Heart left ventricle (tissue), 16 donors: ENCODE measurements at regions not wholly inside any gene's neighbourhood (a gene's known extent, or its start where the extent isn't known, plus 50 kb on each side); places are given as distances from the start of the nearest gene placed in this dataset.

Experiments
- ATAC-seq, 4 donors: fragments of 200-7000 bp; cut with Tn5 transposase; one replicate each; pipeline ENCODE4 v1.9.1; 2020 to 2022; ENCODE audit warnings: moderate library complexity in 4 of 4, mild to moderate bottlenecking in 3 of 4, moderate number of reproducible peaks in 1 of 4
- DNase-seq, 5 donors: peaks; one replicate each; pipeline ENCODE4 v3.0.0-alpha.2; 2020
- H3K27ac ChIP-seq, 12 donors: fragments of 200-600 bp; sonication (generic) in 4 of 12; one replicate each; pipeline versions ENCODE4 v1.5.0 to v1.8.0; 2016 to 2022; ENCODE audit warnings: mild to moderate bottlenecking in 2 of 12
- H3K27me3 ChIP-seq, 9 donors: fragments of 200-600 bp; sonication (generic) in 2 of 9; one replicate each; pipeline versions ENCODE4 v1.5.1 to v1.8.0; 2016 to 2022; ENCODE audit warnings: mild to moderate bottlenecking in 3 of 9
- H3K36me3 ChIP-seq, 9 donors: fragments of 200-600 bp; sonication (generic) in 2 of 9; one replicate each; pipeline versions ENCODE4 v1.5.0 to v1.8.0; 2018 to 2022; ENCODE audit warnings: mild to moderate bottlenecking in 2 of 9
- H3K4me1 ChIP-seq, 12 donors: fragments of 200-600 bp; sonication (generic) in 4 of 12; one replicate each; pipeline versions ENCODE4 v1.5.0 to v1.8.0; 2016 to 2022; ENCODE audit warnings: mild to moderate bottlenecking in 3 of 12
- H3K4me3 ChIP-seq, 12 donors: fragments of 200-600 bp; sonication (generic) in 4 of 12; one replicate each; pipeline versions ENCODE4 v1.5.0 to v1.8.0; 2017 to 2022; ENCODE audit warnings: mild to moderate bottlenecking in 9 of 12, moderate library complexity in 4 of 12
- H3K9me3 ChIP-seq, 12 donors: fragments of 200-600 bp; sonication (generic) in 4 of 12; one replicate each; pipeline versions ENCODE4 v1.5.0 to v1.8.0; 2016 to 2022; ENCODE audit warnings: mild to moderate bottlenecking in 1 of 12
- CTCF ChIP-seq, 12 donors: fragments of 200-600 bp; sonication (generic) in 4 of 12; IDR thresholded peaks; one replicate each; pipeline versions ENCODE4 v1.5.0 to v1.8.0; 2018 to 2022; ENCODE audit warnings: antibody characterized with exemption in 12 of 12, mild to moderate bottlenecking in 5 of 12
- POLR2A ChIP-seq, 2 donors: fragments of 450-650 bp; IDR thresholded peaks; one replicate each; pipeline ENCODE4 v1.6.1; 2017; ENCODE audit warnings: antibody characterized with exemption in 2 of 2, mild to moderate bottlenecking in 2 of 2, moderate library complexity in 2 of 2
- WGBS, 4 donors: extraction: QIAGEN DNeasy Blood & Tissue Kit in 2 of 4; methylation state at CpG; one replicate each; pipeline versions ENCODE4 v1.1.5 to v1.1.7; 2013 to 2018; 5-methylcytosine and 5-hydroxymethylcytosine counted together
- intact Hi-C, 10 donors: fragments of 100-400 bp; cut with DNase I; formaldehyde crosslinking; loops; one replicate each; pipeline versions ENCODE4 v1.11.1 to v1.14.2; 2022
- donor health status: ischemic (EF 13 %, LVEDD 7.1; RV severe dilation, severe dysfunction).
- donor health status: healthy with polysubstance abuse.
- donor health status: DM: no; HTN: yes; CAD: no.
- donor health status: DM: no; HTN: no; CAD: no.
- donor health status: ischemic (EF 25% LVEDD 6.9; RV normal size, moderate dysfunction).
- donor health status: ischemic (EF 25% LVEDD 5.7; RV mildly dilated, moderate dysfunction).
- donor health status: healthy.
- donor health status: DM: yes; HTN: yes; CAD: no.
- donor health status: ischemic (EF 35%, LVEDD 5.7; RV mildly dilated, moderate dysfunction).
- donor health status: nonischemic (EF 11% LVEDD 7.7; RV severe dilation, severe dysfunction).
- donor health status: DM: yes; HTN: yes; CAD: no.
- donor health status: PGD.
- donor health status: ischemic (EF 29% LVEDD 5.4; RV normal size, mild dysfunction).
- donor health status: nonischemic (EF 23%, LVEDD 6.1; RV moderate dilation, normal function).

- no peak overlapping the region for H3K27ac ChIP-seq
- intact Hi-C loops = loop anchor here in 1 of 10 donors (10.0 kb wide), 1 partner anchor 59 kb away; no protein-coding TSS in a partner anchor
- H3K4me1 ChIP-seq = no peaks in the 10 kb centered on the region
- ATAC-seq = no peak
- no peak for TF ChIP-seq POLR2A (IDR thresholded peaks at IDR 0.05)
- TF ChIP-seq CTCF (IDR thresholded peaks at IDR 0.05) = no peak
- no peak overlapping the region for H3K4me3 ChIP-seq
- no peaks in the 10 kb centered on the region for H3K9me3 ChIP-seq
- no peaks in the 10 kb centered on the region for H3K27me3 ChIP-seq
- DNase-seq = no peak
- WGBS, 4 donors = 90 to 95% (median 93%) methylated on average over 2 of the region's 2 CpGs
- H3K36me3 ChIP-seq = no peaks in the 10 kb centered on the region
These were observed 118.4 kb downstream of the BTBD3 start for GRCh38 chr20:12036142-12036541.

DNA sequence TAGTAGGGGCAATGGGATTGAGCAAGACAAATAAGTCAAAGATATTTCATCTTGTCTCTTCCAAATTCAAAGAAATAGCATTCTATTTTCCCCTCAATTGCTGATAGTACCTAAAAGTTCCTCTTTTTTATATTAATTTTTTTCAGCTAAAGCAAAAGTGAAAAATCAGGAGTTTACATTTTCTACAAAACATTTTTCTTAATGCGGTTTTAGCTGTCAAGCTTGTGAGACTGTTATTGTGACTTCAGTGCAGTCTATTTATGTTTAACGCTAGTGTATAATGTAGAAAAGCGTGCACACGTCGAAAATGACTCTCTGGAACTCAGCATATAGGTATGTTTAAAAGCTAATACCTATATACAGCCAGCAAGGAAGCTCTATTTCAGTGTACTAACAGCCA lies 119.8 kb downstream of the BTBD3 start:
- H3K36me3 ChIP-seq = no peaks in the 10 kb centered on the region
- H3K27me3 ChIP-seq = no peaks in the 10 kb centered on the region
- 73 to 89% (median 85%) methylated on average over 5 of the region's 5 CpGs for WGBS, 4 donors
- no peak for ATAC-seq
- DNase-seq = no peak
- TF ChIP-seq CTCF (IDR thresholded peaks at IDR 0.05) (no peak), POLR2A (IDR thresholded peaks at IDR 0.05) (no peak)
- H3K4me1 ChIP-seq = no peaks in the 10 kb centered on the region
- intact Hi-C loops = loop anchor here in 1 of 10 donors (10.0 kb wide), 1 partner anchor 57 kb away; no protein-coding TSS in a partner anchor
- no peak overlapping the region for H3K4me3 ChIP-seq
- no peak overlapping the region for H3K27ac ChIP-seq
- no peaks in the 10 kb centered on the region for H3K9me3 ChIP-seq

GRCh38 chr20:12040261-12040660 lies 122.6 kb downstream of the BTBD3 start:
- no peak overlapping the region for H3K4me3 ChIP-seq
- H3K36me3 ChIP-seq = no peaks in the 10 kb centered on the region
- H3K27me3 ChIP-seq = no peaks in the 10 kb centered on the region
- intact Hi-C loops = no loop called here
- DNase-seq = no peak
- no peak overlapping the region for H3K27ac ChIP-seq
- no peaks in the 10 kb centered on the region for H3K4me1 ChIP-seq
- no peak for TF ChIP-seq POLR2A (IDR thresholded peaks at IDR 0.05)
- no peak for TF ChIP-seq CTCF (IDR thresholded peaks at IDR 0.05)
- ATAC-seq = no peak
- H3K9me3 ChIP-seq = no peaks in the 10 kb centered on the region
- 83 to 89% (median 87%) methylated on average over 7 of the region's 7 CpGs for WGBS, 4 donors

DNA sequence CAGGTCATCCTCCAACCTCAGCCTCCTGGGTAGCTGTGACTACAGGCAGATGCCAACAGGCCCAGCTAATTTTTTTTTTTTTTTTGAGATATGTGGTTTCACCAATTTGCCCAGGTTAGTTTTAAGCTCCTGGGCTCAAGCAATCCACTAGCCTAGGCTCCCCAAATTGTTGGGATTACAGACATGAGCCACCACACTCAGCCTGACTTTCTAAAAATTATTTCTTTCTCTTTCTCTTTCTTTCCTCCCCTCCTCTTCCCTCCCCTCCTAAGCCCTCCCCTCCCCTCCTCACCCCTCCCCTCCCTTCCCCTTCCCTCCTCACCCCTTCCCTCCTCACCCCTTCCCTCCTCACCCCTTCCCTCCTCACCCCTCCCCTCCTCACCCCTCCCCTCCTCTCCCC lies 127.3 kb downstream of the BTBD3 start:
- intact Hi-C loops = no loop called here
- TF ChIP-seq POLR2A (IDR thresholded peaks at IDR 0.05) = no peak
- TF ChIP-seq CTCF (IDR thresholded peaks at IDR 0.05) = no peak
- H3K36me3 ChIP-seq = no peaks in the 10 kb centered on the region
- H3K4me1 ChIP-seq = no peaks in the 10 kb centered on the region
- H3K4me3 ChIP-seq = no peak overlapping the region
- ATAC-seq = no peak
- no peaks in the 10 kb centered on the region for H3K27me3 ChIP-seq
- no peaks in the 10 kb centered on the region for H3K9me3 ChIP-seq
- DNase-seq = no peak
- no peak overlapping the region for H3K27ac ChIP-seq
